ENCODE measurements at regions not wholly inside any gene's neighbourhood (a gene's known extent, or its start where the extent isn't known, plus 50 kb on each side); places are given as distances from the start of the nearest gene placed in this dataset.

GRCh38 chr4:151605215-151605614 lies 155.6 kb downstream of the GATB start:
- POLR2A ChIA-PET = interaction anchor here (0.7 to 1.7 kb wide), 2 partner anchors 243 to 258 kb away, joined by 4 read pairs; no protein-coding TSS in a partner anchor
- peaks cover 10% of the 10 kb centered on the region for H3K36me3 Mint-ChIP-seq (ENCODE audit: insufficient read depth, unreplicated experiment)
- no peak overlapping the region for H3K4me3 Mint-ChIP-seq (ENCODE audit: unreplicated experiment)
- DNase-seq (ENCODE audit: unreplicated experiment) = no peak
- TF ChIP-seq CTCF (IDR thresholded peaks at IDR 0.05; ENCODE audit: unreplicated experiment) = no peak
- no peaks in the 10 kb centered on the region for H3K27me3 Mint-ChIP-seq (ENCODE audit: insufficient read depth, unreplicated experiment)
- BruUV-seq (replicated peaks) = no TSS peak
- H3K4me1 Mint-ChIP-seq (ENCODE audit: insufficient read depth, unreplicated experiment) = no peaks in the 10 kb centered on the region
- H3K9me3 Mint-ChIP-seq (ENCODE audit: unreplicated experiment) = no peaks in the 10 kb centered on the region
- H3K27ac Mint-ChIP-seq (ENCODE audit: low read depth, unreplicated experiment) = no peak overlapping the region
- CTCF ChIA-PET = interaction anchor here (0.7 to 2.7 kb wide), 9 partner anchors 9 to 782 kb away, joined by 3 to 20 read pairs (median 4); no protein-coding TSS in a partner anchor
- intact Hi-C loops (cut with micrococcal nuclease) = loop anchor here (2.0 kb wide), 1 partner anchor 74 kb away; no protein-coding TSS in a partner anchor

GRCh38 chr4:151606061-151606460 lies 154.7 kb downstream of the GATB start:
- DNase-seq (ENCODE audit: unreplicated experiment) = no peak
- CTCF ChIA-PET = interaction anchor here (1.2 kb wide), 1 partner anchor 65 kb away, joined by 4 read pairs; no protein-coding TSS in a partner anchor
- H3K27me3 Mint-ChIP-seq (ENCODE audit: insufficient read depth, unreplicated experiment) = no peaks in the 10 kb centered on the region
- no TSS peak for BruUV-seq (replicated peaks)
- no peak for TF ChIP-seq CTCF (IDR thresholded peaks at IDR 0.05; ENCODE audit: unreplicated experiment)
- POLR2A ChIA-PET = no interaction called here
- H3K4me1 Mint-ChIP-seq (ENCODE audit: insufficient read depth, unreplicated experiment) = no peaks in the 10 kb centered on the region
- H3K4me3 Mint-ChIP-seq (ENCODE audit: unreplicated experiment) = no peak overlapping the region
- no peak overlapping the region for H3K27ac Mint-ChIP-seq (ENCODE audit: low read depth, unreplicated experiment)
- H3K9me3 Mint-ChIP-seq (ENCODE audit: unreplicated experiment) = no peaks in the 10 kb centered on the region
- H3K36me3 Mint-ChIP-seq (ENCODE audit: insufficient read depth, unreplicated experiment) = peaks cover 10% of the 10 kb centered on the region
- intact Hi-C loops (cut with micrococcal nuclease) = no loop called here

- Mint-ChIP-seq H3K9me3 (ENCODE audit: unreplicated experiment) (no peaks in the 10 kb centered on the region), H3K4me3 (ENCODE audit: unreplicated experiment) (no peak overlapping the region), H3K27ac (ENCODE audit: low read depth, unreplicated experiment) (no peak overlapping the region), H3K4me1 (ENCODE audit: insufficient read depth, unreplicated experiment) (no peaks in the 10 kb centered on the region), H3K27me3 (ENCODE audit: insufficient read depth, unreplicated experiment) (no peaks in the 10 kb centered on the region), H3K36me3 (ENCODE audit: insufficient read depth, unreplicated experiment) (peaks cover 6% of the 10 kb centered on the region)
- CTCF ChIA-PET = interaction anchor here (0.6 to 0.7 kb wide), 2 partner anchors 29 to 194 kb away, joined by 3 to 4 read pairs; no protein-coding TSS in a partner anchor
- BruUV-seq (replicated peaks) = no TSS peak
- intact Hi-C loops (cut with micrococcal nuclease) = loop anchor here (5.0 kb wide), 2 partner anchors 333 to 777 kb away; partner anchors contain the start of gene PRSS48
- no peak for TF ChIP-seq CTCF (IDR thresholded peaks at IDR 0.05; ENCODE audit: unreplicated experiment)
- POLR2A ChIA-PET = interaction anchor here (0.5 to 1.4 kb wide), 3 partner anchors 20 to 557 kb away, joined by 3 to 4 read pairs (median 3); no protein-coding TSS in a partner anchor
- no peak for DNase-seq (ENCODE audit: unreplicated experiment)
These were observed 150.6 kb downstream of the GATB start for GRCh38 chr4:151610229-151610628.

GRCh38 chr4:151611960-151612359 lies 148.8 kb downstream of the GATB start:
- no peak overlapping the region for H3K4me3 Mint-ChIP-seq (ENCODE audit: unreplicated experiment)
- no peaks in the 10 kb centered on the region for H3K27me3 Mint-ChIP-seq (ENCODE audit: insufficient read depth, unreplicated experiment)
- no peak for DNase-seq (ENCODE audit: unreplicated experiment)
- intact Hi-C loops (cut with micrococcal nuclease) = loop anchor here (1.0 to 5.0 kb wide), 4 partner anchors 250 to 775 kb away; partner anchors contain the start of gene PRSS48
- H3K27ac Mint-ChIP-seq (ENCODE audit: low read depth, unreplicated experiment) = no peak overlapping the region
- H3K9me3 Mint-ChIP-seq (ENCODE audit: unreplicated experiment) = no peaks in the 10 kb centered on the region
- BruUV-seq (replicated peaks) = no TSS peak
- no peak for TF ChIP-seq CTCF (IDR thresholded peaks at IDR 0.05; ENCODE audit: unreplicated experiment)
- POLR2A ChIA-PET = interaction anchor here (0.6 kb wide), 2 partner anchors 514 to 643 kb away, joined by 3 read pairs; no protein-coding TSS in a partner anchor
- H3K4me1 Mint-ChIP-seq (ENCODE audit: insufficient read depth, unreplicated experiment) = no peaks in the 10 kb centered on the region
- CTCF ChIA-PET = interaction anchor here (0.6 to 1.2 kb wide), 8 partner anchors 8 to 642 kb away, joined by 3 to 5 read pairs (median 4); no protein-coding TSS in a partner anchor
- peaks cover 6% of the 10 kb centered on the region for H3K36me3 Mint-ChIP-seq (ENCODE audit: insufficient read depth, unreplicated experiment)

All from MCF 10A (cell line).